ENCODE measurements at regions not wholly inside any gene's neighbourhood (a gene's known extent, or its start where the extent isn't known, plus 50 kb on each side); places are given as distances from the start of the nearest gene placed in this dataset.

GRCh38 chr21:15373941-15374340 lies 309.1 kb upstream of the NRIP1 start:
- no peaks in the 10 kb centered on the region for H3K79me1 ChIP-seq (ENCODE audit: low read depth in 1 of 2, low read length in 2 of 2)
- ChIA-PET CTCF (no interaction called here), POLR2A (ENCODE audit: unreplicated experiment) (no interaction called here)
- H3K14ac ChIP-seq (replicated peaks; ENCODE audit: low read depth, low read length): no peak overlapping the region
- no peaks in the 10 kb centered on the region for H3K36me3 ChIP-seq (ENCODE audit: control insufficient read depth, insufficient read depth, low read length)
- dilution Hi-C loops (cut with HindIII; ENCODE audit: low sequenced_read_pairs, unreplicated experiment): no loop called here
- in situ Hi-C loops (cut with MboI; ENCODE audit: low sequenced_read_pairs): no loop called here
- no peak overlapping the region for H3K23ac ChIP-seq (ENCODE audit: low read depth, low read length)
- no peak overlapping the region for H4K91ac ChIP-seq (ENCODE audit: insufficient read depth, low read depth, low read length)
- no peak overlapping the region for H2AK5ac ChIP-seq (ENCODE audit: low read depth, low read length)
- no TSS peak for BruUV-seq (replicated peaks)
- H3K9me1 ChIP-seq (ENCODE audit: insufficient read depth, low read length): no peaks in the 10 kb centered on the region
- no peak overlapping the region for H3K4ac ChIP-seq (ENCODE audit: low read depth, low read length)
- no peaks in the 10 kb centered on the region for H4K20me1 ChIP-seq (ENCODE audit: insufficient read depth, low read length)
- H3K9ac ChIP-seq (ENCODE audit: low read depth, low read length): no peak overlapping the region
- H3K4me1 ChIP-seq (ENCODE audit: control insufficient read depth, insufficient read depth, low read length): no peaks in the 10 kb centered on the region
- H3K4me3 ChIP-seq (ENCODE audit: insufficient read depth, low read depth, low read length): no peak overlapping the region
- no peak overlapping the region for H2BK5ac ChIP-seq (ENCODE audit: low read depth, low read length, poor library complexity, severe bottlenecking)
- no peak overlapping the region for H4K5ac ChIP-seq (ENCODE audit: low read depth, low read length)
- no peak overlapping the region for H3K56ac ChIP-seq (ENCODE audit: extremely low read depth, insufficient read depth, low read length)
- no peak overlapping the region for H2AK9ac ChIP-seq (replicated peaks; ENCODE audit: low read depth, low read length, poor library complexity)
- intact Hi-C loops (cut with micrococcal nuclease): no loop called here
- no peak for TF ChIP-seq MAZ (IDR thresholded peaks at IDR 0.05; ENCODE audit: borderline replicate concordance, low read depth, low read length)
- no peak for TF ChIP-seq RCOR1 (IDR thresholded peaks at IDR 0.05; ENCODE audit: insufficient replicate concordance, low read length)
- no peak for TF ChIP-seq USF2 (IDR thresholded peaks at IDR 0.05; ENCODE audit: low read depth, low read length)
- TF ChIP-seq CTCF (conservative IDR thresholded peaks at IDR 0.05; ENCODE audit: low read depth, low read length): no peak
- TF ChIP-seq FOS (IDR thresholded peaks at IDR 0.05; ENCODE audit: low read depth, low read length): no peak
- no peak for TF ChIP-seq ELK1 (IDR thresholded peaks at IDR 0.05; ENCODE audit: borderline replicate concordance, low read depth, low read length)
- TF ChIP-seq RAD21 (IDR thresholded peaks at IDR 0.05; ENCODE audit: low read length): no peak
- TF ChIP-seq CEBPB (IDR thresholded peaks at IDR 0.05; ENCODE audit: low read depth, low read length): no peak
- no peak for TF ChIP-seq BHLHE40 (IDR thresholded peaks at IDR 0.05; ENCODE audit: low read depth, low read length)
- no peak for TF ChIP-seq NFE2L2 (IDR thresholded peaks at IDR 0.05; ENCODE audit: low read depth, low read length)
- no peak for TF ChIP-seq SMC3 (IDR thresholded peaks at IDR 0.05; ENCODE audit: low read depth, low read length)
- TF ChIP-seq POLR2A (IDR thresholded peaks at IDR 0.05; ENCODE audit: low read depth, low read length): no peak
- TF ChIP-seq MAFK (IDR thresholded peaks at IDR 0.05; ENCODE audit: low read depth, low read length): no peak
- no peak for TF ChIP-seq RFX5 (IDR thresholded peaks at IDR 0.05; ENCODE audit: low read depth, low read length)
- TF ChIP-seq MXI1 (IDR thresholded peaks at IDR 0.05; ENCODE audit: borderline replicate concordance, low read depth, low read length): no peak
- TF ChIP-seq CHD1 (IDR thresholded peaks at IDR 0.05; ENCODE audit: low read depth, low read length): no peak
- no peak overlapping the region for H3K18ac ChIP-seq (ENCODE audit: low read depth, low read length)
- no peak overlapping the region for H2BK15ac ChIP-seq (ENCODE audit: low read depth, low read length)
- H2BK20ac ChIP-seq (ENCODE audit: low read depth, low read length): no peak overlapping the region
- no peak overlapping the region for H2BK120ac ChIP-seq (ENCODE audit: low read depth, low read length)
- no peak overlapping the region for H3K4me2 ChIP-seq (ENCODE audit: low read depth, low read length)
- WGBS, 2 experiments (ENCODE audit: extremely low coverage in 2 of 2, insufficient read length in 1 of 2): no CpG with 5 or more reads among the region's 1 CpG
- no peak overlapping the region for H3K27ac ChIP-seq (ENCODE audit: insufficient read depth, low read length)
- no peaks in the 10 kb centered on the region for H3K27me3 ChIP-seq (ENCODE audit: control insufficient read depth, insufficient read depth, low read length)
- H2AFZ ChIP-seq (replicated peaks; ENCODE audit: low read length, poor library complexity): no peak overlapping the region
- ATAC-seq (ENCODE audit: low read depth) (no peak), DNase-seq (no peak)
- H4K8ac ChIP-seq (ENCODE audit: low read depth in 2 of 2, low read length in 2 of 2): no peak overlapping the region
- no peaks in the 10 kb centered on the region; the same call in 1 of the 2 replicates for H3K9me3 ChIP-seq (ENCODE audit: control insufficient read depth, insufficient read depth, low read length)

Data from IMR-90 (cell line).